OCI-LY3 (cell line): ENCODE measurements at regions not wholly inside any gene's neighbourhood (a gene's known extent, or its start where the extent isn't known, plus 50 kb on each side); places are given as distances from the start of the nearest gene placed in this dataset.
"Not testable (repeated sequence)": the region's sequence is repeated elsewhere in the genome, so short reads cannot be mapped to it uniquely, and the experiment has no call there.

Experiments
- H2AFZ ChIP-seq: fragments of 200-600, 300-600 bp; shearing (Covaris generic); 2 replicates; pipeline ENCODE4 v1.6.0; 2014; ENCODE audit warnings: antibody characterized with exemption, low read depth, low read length
- H3K27ac ChIP-seq: fragments of 200-600, 300-600 bp; sonication (generic); 2 replicates; pipeline ENCODE4 v1.5.1; 2014; ENCODE audit warnings: mild to moderate bottlenecking, low read length, moderate library complexity, mixed read lengths
- H3K27me3 ChIP-seq: fragments of 200-600, 300-600 bp; sonication (generic); 2 replicates; pipeline ENCODE4 v1.6.1; 2014; ENCODE audit warnings: low read depth, low read length, mixed read lengths
- H3K36me3 ChIP-seq: fragments of 200-600, 300-600 bp; sonication (generic); replicated peaks from 2 replicates; pipeline ENCODE3; 2014; ENCODE audit warnings: low read depth, low read length, mixed read lengths
- H3K4me1 ChIP-seq: fragments of 300-600, 200-600 bp; sonication (generic); 2 replicates; pipeline ENCODE4 v1.6.1; 2014; ENCODE audit warnings: low read length, mixed read lengths
- H3K4me2 ChIP-seq: fragments of 200-600, 300-600 bp; sonication (generic); 2 replicates; pipeline ENCODE4 v1.6.1; 2014; ENCODE audit warnings: low read length, mixed read lengths
- H3K4me3 ChIP-seq: fragments of 300-600, 200-600 bp; sonication (generic); 2 replicates; pipeline ENCODE4 v1.5.1; 2014; ENCODE audit warnings: antibody characterized with exemption, mild to moderate bottlenecking, low read length, moderate library complexity
- H3K79me2 ChIP-seq: fragments of 300-600, 200-600 bp; shearing (Covaris generic); 2 replicates; pipeline ENCODE4 v1.6.1; 2014; ENCODE audit warnings: mild to moderate bottlenecking, low read length, mixed read lengths
- H3K9ac ChIP-seq: fragments of 300-600, 200-600 bp; shearing (Covaris generic); 2 replicates; pipeline ENCODE4 v1.6.0; 2014; ENCODE audit warnings: mild to moderate bottlenecking, low read length, moderate library complexity
- H3K9me3 ChIP-seq: fragments of 200-600, 300-600 bp; shearing (Covaris generic); 2 replicates; pipeline ENCODE4 v1.6.1; 2014; ENCODE audit warnings: low read length, mixed read lengths; ENCODE audit not compliant: insufficient read depth
- H4K20me1 ChIP-seq: fragments of 200-600, 300-600 bp; sonication (generic); 2 replicates; pipeline ENCODE4 v1.6.1; 2016; ENCODE audit warnings: low read length, mixed read lengths; ENCODE audit not compliant: insufficient read depth
- CTCF ChIP-seq: fragments of 200-600, 300-600 bp; sonication (generic); IDR thresholded peaks from 2 replicates; pipeline ENCODE4 v1.5.1; 2014; ENCODE audit warnings: antibody characterized with exemption, low read length, low read depth
- EZH2phosphoT487 ChIP-seq: fragments of 200-600 bp; shearing (Covaris generic); IDR thresholded peaks from 2 replicates; pipeline ENCODE4 v1.6.1; 2018; ENCODE audit warnings: antibody characterized with exemption, mixed run types, low read depth

GRCh38 chr7:55308186-55308929 lies 56.8 kb upstream of the LANCL2 start:
- peaks cover 4% of the 10 kb centered on the region; the same call in 1 of the 2 replicates for H3K27me3 ChIP-seq
- peak overlapping the region; percentile 61 for H3K27ac ChIP-seq
- H3K4me1 ChIP-seq, result peaks cover 27% of the 10 kb centered on the region
- peaks cover 13% of the 10 kb centered on the region for H3K36me3 ChIP-seq
- H3K79me2 ChIP-seq, result no peaks in the 10 kb centered on the region
- H4K20me1 ChIP-seq, result no peaks in the 10 kb centered on the region
- no peak for TF ChIP-seq EZH2phosphoT487
- no peak overlapping the region for H3K9ac ChIP-seq
- H3K9me3 ChIP-seq, result peaks cover 13% of the 10 kb centered on the region
- H3K4me3 ChIP-seq, result no peak overlapping the region
- peak overlapping the region; percentile 88 for H2AFZ ChIP-seq
- peak overlapping the region; percentile 18 for H3K4me2 ChIP-seq

DNA sequence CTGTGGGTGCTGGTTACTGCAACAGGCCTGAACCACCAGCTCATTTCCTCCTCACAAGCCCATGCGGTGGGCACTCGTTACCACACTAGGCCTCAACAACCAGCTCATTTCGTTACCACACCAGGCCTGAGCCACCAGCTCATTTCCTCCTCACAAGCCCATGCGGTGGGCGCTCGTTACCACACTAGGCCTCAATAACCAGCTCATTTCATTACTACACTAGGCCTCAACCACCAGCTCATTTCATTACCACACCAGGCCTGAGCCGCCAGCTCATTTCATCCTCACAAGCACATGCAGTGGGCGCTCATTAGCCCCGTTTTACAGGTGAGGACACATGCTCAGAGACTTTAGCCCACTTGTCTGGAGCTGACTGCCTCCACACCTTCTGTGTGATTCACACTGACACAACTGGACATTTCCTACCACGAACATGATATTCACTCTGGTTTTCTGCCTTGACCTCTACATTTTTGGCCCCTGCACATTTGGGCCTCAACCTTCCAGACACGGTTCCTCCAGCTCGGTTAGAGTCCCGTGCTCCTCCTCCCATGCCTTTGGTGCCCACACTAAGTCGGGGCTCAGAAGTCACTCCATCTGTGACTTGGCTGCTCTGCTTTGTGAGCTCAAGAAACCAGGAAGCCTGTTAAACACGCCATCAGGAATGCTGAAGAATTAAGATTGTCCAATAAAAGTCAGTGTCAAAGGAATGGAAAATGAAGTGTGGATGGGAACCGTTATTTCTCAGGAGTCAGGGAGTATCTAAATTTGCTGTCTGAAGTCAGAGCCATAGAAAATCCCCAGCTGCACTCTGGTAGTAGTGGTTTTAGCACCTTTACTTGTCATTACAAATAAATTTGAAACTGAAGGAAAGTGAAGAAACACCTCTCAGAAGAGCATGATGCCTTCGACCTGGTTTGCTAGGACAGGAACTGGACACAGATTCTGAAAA lies 55.8 kb upstream of the LANCL2 start:
- peaks cover 13% of the 10 kb centered on the region for H3K36me3 ChIP-seq
- H3K27me3 ChIP-seq, result 0 out of 2 replicates have a peak, but pooled peaks cover 4% of the 10 kb centered on the region
- no peaks in the 10 kb centered on the region for H4K20me1 ChIP-seq
- H3K4me1 ChIP-seq, result peaks cover 27% of the 10 kb centered on the region
- peak overlapping the region; percentile 10; the same call in 1 of the 2 replicates for H3K4me3 ChIP-seq
- H3K4me2 ChIP-seq, result peak overlapping the region; percentile 18
- peaks cover 13% of the 10 kb centered on the region for H3K9me3 ChIP-seq
- peak overlapping the region; percentile 88 for H2AFZ ChIP-seq
- H3K9ac ChIP-seq, result no peak overlapping the region
- peak overlapping the region; percentile 61 for H3K27ac ChIP-seq
- TF ChIP-seq EZH2phosphoT487 (no peak), CTCF (no peak)
- H3K79me2 ChIP-seq, result no peaks in the 10 kb centered on the region

- no peaks in the 10 kb centered on the region for H3K79me2 ChIP-seq
- no peak for TF ChIP-seq EZH2phosphoT487
- TF ChIP-seq CTCF, result no peak
- no peak overlapping the region for H2AFZ ChIP-seq
- H3K4me3 ChIP-seq, result no peak overlapping the region
- no peaks in the 10 kb centered on the region for H4K20me1 ChIP-seq
- peaks cover 13% of the 10 kb centered on the region for H3K9me3 ChIP-seq
- H3K27me3 ChIP-seq, result no peaks in the 10 kb centered on the region
- H3K27ac ChIP-seq, result no peak overlapping the region
- H3K4me2 ChIP-seq, result no peak overlapping the region
- H3K36me3 ChIP-seq, result peaks cover 13% of the 10 kb centered on the region
- peaks cover 17% of the 10 kb centered on the region for H3K4me1 ChIP-seq
- H3K9ac ChIP-seq, result no peak overlapping the region
Observed at GRCh38 chr7:55310287-55311025, 54.7 kb upstream of the LANCL2 start.

- not testable (repeated sequence) for H3K27me3 ChIP-seq, H3K4me3 ChIP-seq, H3K79me2 ChIP-seq, H2AFZ ChIP-seq, H4K20me1 ChIP-seq, H3K9ac ChIP-seq, H3K4me2 ChIP-seq, H3K27ac ChIP-seq
- Histone ChIP-seq H3K36me3 (peaks cover 13% of the 10 kb centered on the region), H3K9me3 (peaks cover 13% of the 10 kb centered on the region), H3K4me1 (peaks cover 17% of the 10 kb centered on the region)
Observed at GRCh38 chr7:55311892-55312291, 53.2 kb upstream of the LANCL2 start.

- H2AFZ ChIP-seq, H3K4me2 ChIP-seq, H4K20me1 ChIP-seq, H3K4me3 ChIP-seq, H3K27ac ChIP-seq, H3K9ac ChIP-seq, H3K27me3 ChIP-seq, H3K79me2 ChIP-seq, H3K36me3 ChIP-seq: not testable (repeated sequence)
- Histone ChIP-seq H3K9me3 (peaks cover 13% of the 10 kb centered on the region), H3K4me1 (peaks cover 12% of the 10 kb centered on the region)
Observed at GRCh38 chr7:55313671-55314070, 51.5 kb upstream of the LANCL2 start.
